ENCODE measurements at regions not wholly inside any gene's neighbourhood (a gene's known extent, or its start where the extent isn't known, plus 50 kb on each side); places are given as distances from the start of the nearest gene placed in this dataset.
"Not testable (repeated sequence)": the region's sequence is repeated elsewhere in the genome, so short reads cannot be mapped to it uniquely, and the experiment has no call there.

GRCh38 chr17:27095821-27096220, 198.1 kb upstream of the WSB1 start:
- not testable (repeated sequence) for H3K27ac ChIP-seq (ENCODE audit: low read depth, low read length); H3K4me3 ChIP-seq (ENCODE audit: low read depth, low read length); H3K27me3 ChIP-seq (ENCODE audit: insufficient read depth, low read length); H3K36me3 ChIP-seq (ENCODE audit: insufficient read depth, low read length); H3K4me1 ChIP-seq (ENCODE audit: control insufficient read depth, insufficient read depth, low read length, unreplicated experiment); H3K79me2 ChIP-seq (ENCODE audit: control insufficient read depth, insufficient read depth, low read length, unreplicated experiment); H2AFZ ChIP-seq (ENCODE audit: low read length, unreplicated experiment)

- not testable (repeated sequence) for H3K79me2 ChIP-seq (ENCODE audit: control insufficient read depth, insufficient read depth, low read length, unreplicated experiment); H3K4me3 ChIP-seq (ENCODE audit: low read depth, low read length); H3K27me3 ChIP-seq (ENCODE audit: insufficient read depth, low read length); H3K4me1 ChIP-seq (ENCODE audit: control insufficient read depth, insufficient read depth, low read length, unreplicated experiment); H2AFZ ChIP-seq (ENCODE audit: low read length, unreplicated experiment); H3K36me3 ChIP-seq (ENCODE audit: insufficient read depth, low read length); H3K27ac ChIP-seq (ENCODE audit: low read depth, low read length)
Observed at GRCh38 chr17:27099266-27099665, 194.6 kb upstream of the WSB1 start.

- not testable (repeated sequence) for H3K27me3 ChIP-seq (ENCODE audit: insufficient read depth, low read length); H2AFZ ChIP-seq (ENCODE audit: low read length, unreplicated experiment); H3K79me2 ChIP-seq (ENCODE audit: control insufficient read depth, insufficient read depth, low read length, unreplicated experiment); H3K4me1 ChIP-seq (ENCODE audit: control insufficient read depth, insufficient read depth, low read length, unreplicated experiment); H3K27ac ChIP-seq (ENCODE audit: low read depth, low read length); H3K4me3 ChIP-seq (ENCODE audit: low read depth, low read length); H3K36me3 ChIP-seq (ENCODE audit: insufficient read depth, low read length)
Observed at GRCh38 chr17:27104605-27105221, 189.2 kb upstream of the WSB1 start.

- Histone ChIP-seq H3K4me1 (ENCODE audit: control insufficient read depth, insufficient read depth, low read length, unreplicated experiment) (no peaks in the 10 kb centered on the region), H3K27me3 (ENCODE audit: insufficient read depth, low read length) (no peaks in the 10 kb centered on the region), H2AFZ (ENCODE audit: low read length, unreplicated experiment) (no peak overlapping the region), H3K36me3 (ENCODE audit: insufficient read depth, low read length) (no peaks in the 10 kb centered on the region), H3K4me3 (ENCODE audit: low read depth, low read length) (no peak overlapping the region), H3K27ac (ENCODE audit: low read depth, low read length) (no peak overlapping the region), H3K79me2 (ENCODE audit: control insufficient read depth, insufficient read depth, low read length, unreplicated experiment) (no peaks in the 10 kb centered on the region)
Observed at GRCh38 chr17:27105636-27106035, 188.3 kb upstream of the WSB1 start.

- Histone ChIP-seq H3K4me3 (ENCODE audit: low read depth, low read length) (no peak overlapping the region), H3K27me3 (ENCODE audit: insufficient read depth, low read length) (no peaks in the 10 kb centered on the region), H3K4me1 (ENCODE audit: control insufficient read depth, insufficient read depth, low read length, unreplicated experiment) (no peaks in the 10 kb centered on the region), H3K79me2 (ENCODE audit: control insufficient read depth, insufficient read depth, low read length, unreplicated experiment) (no peaks in the 10 kb centered on the region), H2AFZ (ENCODE audit: low read length, unreplicated experiment) (no peak overlapping the region), H3K27ac (ENCODE audit: low read depth, low read length) (no peak overlapping the region), H3K36me3 (ENCODE audit: insufficient read depth, low read length) (no peaks in the 10 kb centered on the region)
Observed at GRCh38 chr17:27106347-27106981, 187.4 kb upstream of the WSB1 start.

- Histone ChIP-seq H3K79me2 (ENCODE audit: control insufficient read depth, insufficient read depth, low read length, unreplicated experiment) (no peaks in the 10 kb centered on the region), H3K4me3 (ENCODE audit: low read depth, low read length) (no peak overlapping the region), H2AFZ (ENCODE audit: low read length, unreplicated experiment) (no peak overlapping the region)
Observed at GRCh38 chr17:27106982-27107360, 186.9 kb upstream of the WSB1 start.

GRCh38 chr17:27107386-27108328, 186.3 kb upstream of the WSB1 start:
- H3K36me3 ChIP-seq (ENCODE audit: insufficient read depth, low read length); H3K79me2 ChIP-seq (ENCODE audit: control insufficient read depth, insufficient read depth, low read length, unreplicated experiment); H2AFZ ChIP-seq (ENCODE audit: low read length, unreplicated experiment); H3K27me3 ChIP-seq (ENCODE audit: insufficient read depth, low read length); H3K27ac ChIP-seq (ENCODE audit: low read depth, low read length); H3K4me3 ChIP-seq (ENCODE audit: low read depth, low read length); H3K4me1 ChIP-seq (ENCODE audit: control insufficient read depth, insufficient read depth, low read length, unreplicated experiment): not testable (repeated sequence)

More at GRCh38 chr17:27106982-27107360, 186.9 kb upstream of the WSB1 start:
- Histone ChIP-seq H3K36me3 (ENCODE audit: insufficient read depth, low read length) (no peaks in the 10 kb centered on the region), H3K27ac (ENCODE audit: low read depth, low read length) (no peak overlapping the region), H3K4me1 (ENCODE audit: control insufficient read depth, insufficient read depth, low read length, unreplicated experiment) (no peaks in the 10 kb centered on the region), H3K27me3 (ENCODE audit: insufficient read depth, low read length) (no peaks in the 10 kb centered on the region)

- Histone ChIP-seq H3K27ac (ENCODE audit: low read depth, low read length) (no peak overlapping the region), H3K27me3 (ENCODE audit: insufficient read depth, low read length) (peaks cover 7% of the 10 kb centered on the region; the same call in 1 of the 2 replicates), H3K4me1 (ENCODE audit: control insufficient read depth, insufficient read depth, low read length, unreplicated experiment) (no peaks in the 10 kb centered on the region), H3K4me3 (ENCODE audit: low read depth, low read length) (no peak overlapping the region), H2AFZ (ENCODE audit: low read length, unreplicated experiment) (no peak overlapping the region), H3K36me3 (ENCODE audit: insufficient read depth, low read length) (no peaks in the 10 kb centered on the region), H3K79me2 (ENCODE audit: control insufficient read depth, insufficient read depth, low read length, unreplicated experiment) (no peaks in the 10 kb centered on the region)
Observed at GRCh38 chr17:27109346-27109745, 184.6 kb upstream of the WSB1 start.

GRCh38 chr17:27153005-27153404, 140.9 kb upstream of the WSB1 start:
- Histone ChIP-seq H3K27ac (ENCODE audit: low read depth, low read length) (no peak overlapping the region), H3K4me3 (ENCODE audit: low read depth, low read length) (no peak overlapping the region), H3K36me3 (ENCODE audit: insufficient read depth, low read length) (no peaks in the 10 kb centered on the region), H2AFZ (ENCODE audit: low read length, unreplicated experiment) (no peak overlapping the region), H3K27me3 (ENCODE audit: insufficient read depth, low read length) (no peaks in the 10 kb centered on the region; the same call in 1 of the 2 replicates), H3K79me2 (ENCODE audit: control insufficient read depth, insufficient read depth, low read length, unreplicated experiment) (no peaks in the 10 kb centered on the region), H3K4me1 (ENCODE audit: control insufficient read depth, insufficient read depth, low read length, unreplicated experiment) (no peaks in the 10 kb centered on the region)

- Histone ChIP-seq H3K4me3 (ENCODE audit: low read depth, low read length) (no peak overlapping the region), H3K27me3 (ENCODE audit: insufficient read depth, low read length) (no peaks in the 10 kb centered on the region; the same call in 1 of the 2 replicates), H3K79me2 (ENCODE audit: control insufficient read depth, insufficient read depth, low read length, unreplicated experiment) (no peaks in the 10 kb centered on the region), H3K36me3 (ENCODE audit: insufficient read depth, low read length) (no peaks in the 10 kb centered on the region), H2AFZ (ENCODE audit: low read length, unreplicated experiment) (no peak overlapping the region), H3K27ac (ENCODE audit: low read depth, low read length) (no peak overlapping the region), H3K4me1 (ENCODE audit: control insufficient read depth, insufficient read depth, low read length, unreplicated experiment) (no peaks in the 10 kb centered on the region)
Observed at GRCh38 chr17:27155866-27156265, 138.0 kb upstream of the WSB1 start.

All from ACC112 (cell line).